BJ (cell line): ENCODE measurements at regions not wholly inside any gene's neighbourhood (a gene's known extent, or its start where the extent isn't known, plus 50 kb on each side); places are given as distances from the start of the nearest gene placed in this dataset.

Experiments used
- CTCF ChIA-PET: fragments of 350-600 bp; formaldehyde crosslinking; extraction: SDS; loops from one replicate; lab custom pipeline; 2021; ENCODE audit warnings: antibody characterized with exemption, inconsistent platforms; lab: Yijun Ruan, JAX
- POLR2A ChIA-PET: fragments of 300-600 bp; sonication (Branson Sonifier 250); formaldehyde crosslinking; extraction: SDS; loops from one replicate; lab custom pipeline; 2021; ENCODE audit warnings: antibody characterized with exemption; lab: Charles Lee
- DNase-seq: peaks from one replicate; pipeline ENCODE4 v3.0.0-alpha.2; 2011; ENCODE audit warnings: low read depth
- H3K27me3 ChIP-seq: 2 replicates; pipeline ENCODE4 v1.6.0; 2011; ENCODE audit warnings: low read length; ENCODE audit not compliant: control insufficient read depth, insufficient read depth
- H3K36me3 ChIP-seq: 2 replicates; pipeline ENCODE4 v1.5.1; 2011; ENCODE audit warnings: low read length; ENCODE audit not compliant: control insufficient read depth, insufficient read depth
- H3K4me3 ChIP-seq: 2 replicates; pipeline ENCODE4 v1.5.1; 2011; ENCODE audit warnings: low read depth, mild to moderate bottlenecking, control low read depth, low read length
- CTCF ChIP-seq: IDR thresholded peaks from 2 replicates; pipeline ENCODE4 v1.5.1; 2011; ENCODE audit warnings: low read depth, mild to moderate bottlenecking, control low read depth, inconsistent platforms, low read length, moderate library complexity; ENCODE audit not compliant: insufficient read depth

- H3K4me3 ChIP-seq: no peak overlapping the region
- DNase-seq: no peak
- ChIA-PET CTCF (no interaction called here), POLR2A (no interaction called here)
- H3K36me3 ChIP-seq: no peaks in the 10 kb centered on the region
- no peak for TF ChIP-seq CTCF
- no peaks in the 10 kb centered on the region for H3K27me3 ChIP-seq
These were observed 270.4 kb upstream of the LCORL start for GRCh38 chr4:18291981-18292380.

GRCh38 chr4:18291256-18291655 lies 269.7 kb upstream of the LCORL start:
- Histone ChIP-seq H3K36me3 (no peaks in the 10 kb centered on the region), H3K4me3 (no peak overlapping the region), H3K27me3 (no peaks in the 10 kb centered on the region)
- TF ChIP-seq CTCF: no peak
- DNase-seq: no peak
- POLR2A ChIA-PET: no interaction called here
- CTCF ChIA-PET: no interaction called here

- no peak overlapping the region for H3K4me3 ChIP-seq
These were observed 263.8 kb upstream of the LCORL start for GRCh38 chr4:18285357-18285756.

GRCh38 chr4:18278244-18278643 lies 256.7 kb upstream of the LCORL start:
- Histone ChIP-seq H3K27me3 (no peaks in the 10 kb centered on the region), H3K4me3 (no peak overlapping the region), H3K36me3 (no peaks in the 10 kb centered on the region)
- ChIA-PET CTCF (no interaction called here), POLR2A (no interaction called here)
- TF ChIP-seq CTCF: no peak
- no peak for DNase-seq

More at GRCh38 chr4:18285357-18285756, 263.8 kb upstream of the LCORL start:
- Histone ChIP-seq H3K36me3 (no peaks in the 10 kb centered on the region), H3K27me3 (no peaks in the 10 kb centered on the region)
- no peak for DNase-seq
- ChIA-PET POLR2A (no interaction called here), CTCF (no interaction called here)
- TF ChIP-seq CTCF: no peak

- CTCF ChIA-PET: no interaction called here
- POLR2A ChIA-PET: no interaction called here
- Histone ChIP-seq H3K36me3 (no peaks in the 10 kb centered on the region), H3K4me3 (no peak overlapping the region), H3K27me3 (no peaks in the 10 kb centered on the region)
- no peak for DNase-seq
- no peak for TF ChIP-seq CTCF
These were observed 241.3 kb upstream of the LCORL start for GRCh38 chr4:18262832-18263231.
